ENCODE measurements at regions not wholly inside any gene's neighbourhood (a gene's known extent, or its start where the extent isn't known, plus 50 kb on each side); places are given as distances from the start of the nearest gene placed in this dataset.
A peak's percentile ranks its signal among the peaks of the same experiment; 100 is the strongest.

DNA sequence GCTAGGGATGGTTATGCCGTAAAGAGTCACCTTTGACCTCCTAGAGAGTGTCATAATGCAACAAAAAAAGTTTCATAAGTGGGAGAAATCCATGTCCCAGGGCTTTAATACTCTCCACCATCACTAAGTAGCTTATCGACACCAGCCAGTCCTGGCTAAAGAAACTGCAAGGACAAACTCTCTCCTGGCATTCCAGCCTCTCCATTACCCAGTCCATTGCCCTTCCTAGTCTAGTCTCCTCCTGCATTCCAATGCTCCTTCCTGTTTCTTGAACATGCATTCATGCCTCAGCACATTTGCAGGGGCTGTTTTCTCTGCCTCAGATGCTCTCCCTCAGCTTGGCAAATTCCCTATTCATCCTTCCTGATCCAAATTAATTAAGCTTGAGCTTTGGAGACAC, 364.1 kb downstream of the BRINP1 start:
- peaks cover 0 to 15% (median 3%) of the 10 kb centered on the region in 11 donors for H3K9me3 Mint-ChIP-seq
- H3K4me1 ChIP-seq (ENCODE audit: control insufficient read depth in 2 of 2, insufficient read depth in 2 of 2, low read length in 2 of 2): no peaks in the 10 kb centered on the region
- no peaks in the 10 kb centered on the region for H3K27me3 Mint-ChIP-seq
- H3K27ac ChIP-seq (ENCODE audit: low read depth, low read length): no peak overlapping the region
- no peaks in the 10 kb centered on the region for H3K36me3 Mint-ChIP-seq
- no peak for DNase-seq
- no peaks in the 10 kb centered on the region for H3K36me3 ChIP-seq (ENCODE audit: control insufficient read depth in 2 of 3, insufficient read depth in 3 of 3, low read length in 3 of 3)
- H3K9me3 ChIP-seq (ENCODE audit: control insufficient read depth in 2 of 3, low read length in 3 of 3): no peaks in the 10 kb centered on the region
- CTCF ChIA-PET: no interaction called here
- no peak for ATAC-seq
- peaks cover 0 to 3% (median 0%) of the 10 kb centered on the region in 7 donors for H3K4me1 Mint-ChIP-seq
- H3K27ac Mint-ChIP-seq: no peak overlapping the region
- no peak overlapping the region for H3K4me3 Mint-ChIP-seq
- H3K27me3 ChIP-seq (ENCODE audit: control insufficient read depth in 2 of 2, insufficient read depth in 2 of 2, low read length in 2 of 2): no peaks in the 10 kb centered on the region
- no peak overlapping the region for H3K4me3 ChIP-seq (ENCODE audit: low read length)
- intact Hi-C loops (cut with micrococcal nuclease): no loop called here
- POLR2A ChIA-PET: no interaction called here

DNA sequence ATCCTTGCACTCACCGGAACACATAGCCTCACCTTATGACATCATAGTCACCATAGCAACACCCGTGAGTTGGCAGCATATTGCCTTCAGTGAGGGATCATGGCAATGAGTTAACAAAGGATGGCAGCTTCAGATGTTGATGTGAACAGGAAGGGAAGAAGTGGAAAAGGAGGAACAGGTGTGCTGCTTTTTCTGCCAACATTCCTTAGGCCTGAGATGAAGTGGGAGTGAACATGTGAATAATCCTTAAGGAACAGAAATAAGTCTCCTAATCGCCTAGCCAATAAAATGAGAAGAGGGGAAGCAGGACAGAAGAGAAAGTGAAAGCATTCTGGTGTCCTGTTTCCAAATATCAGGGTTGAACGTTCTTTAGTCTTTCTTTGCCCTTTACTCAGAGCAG, 360.0 kb downstream of the BRINP1 start:
- ChIA-PET CTCF (no interaction called here), POLR2A (no interaction called here)
- DNase-seq: no peak
- no peaks in the 10 kb centered on the region for H3K4me1 ChIP-seq (ENCODE audit: control insufficient read depth in 2 of 2, insufficient read depth in 2 of 2, low read length in 2 of 2)
- no peak overlapping the region for H3K4me3 ChIP-seq (ENCODE audit: low read length)
- H3K9me3 Mint-ChIP-seq: peaks cover 0 to 15% (median 3%) of the 10 kb centered on the region in 11 donors
- no peaks in the 10 kb centered on the region for H3K36me3 ChIP-seq (ENCODE audit: control insufficient read depth in 2 of 3, insufficient read depth in 3 of 3, low read length in 3 of 3)
- H3K27ac ChIP-seq (ENCODE audit: low read depth, low read length): no peak overlapping the region
- H3K36me3 Mint-ChIP-seq: no peaks in the 10 kb centered on the region
- H3K4me1 Mint-ChIP-seq: peaks cover 0 to 3% (median 0%) of the 10 kb centered on the region in 7 donors
- H3K27me3 ChIP-seq (ENCODE audit: control insufficient read depth in 2 of 2, insufficient read depth in 2 of 2, low read length in 2 of 2): no peaks in the 10 kb centered on the region
- intact Hi-C loops (cut with micrococcal nuclease): no loop called here
- H3K4me3 Mint-ChIP-seq: peak overlapping the region in 2 of 10 donors; percentile 37 to 56
- H3K27ac Mint-ChIP-seq: no peak overlapping the region
- no peaks in the 10 kb centered on the region for H3K27me3 Mint-ChIP-seq
- ATAC-seq: no peak
- no peaks in the 10 kb centered on the region for H3K9me3 ChIP-seq (ENCODE audit: control insufficient read depth in 2 of 3, low read length in 3 of 3)

DNA sequence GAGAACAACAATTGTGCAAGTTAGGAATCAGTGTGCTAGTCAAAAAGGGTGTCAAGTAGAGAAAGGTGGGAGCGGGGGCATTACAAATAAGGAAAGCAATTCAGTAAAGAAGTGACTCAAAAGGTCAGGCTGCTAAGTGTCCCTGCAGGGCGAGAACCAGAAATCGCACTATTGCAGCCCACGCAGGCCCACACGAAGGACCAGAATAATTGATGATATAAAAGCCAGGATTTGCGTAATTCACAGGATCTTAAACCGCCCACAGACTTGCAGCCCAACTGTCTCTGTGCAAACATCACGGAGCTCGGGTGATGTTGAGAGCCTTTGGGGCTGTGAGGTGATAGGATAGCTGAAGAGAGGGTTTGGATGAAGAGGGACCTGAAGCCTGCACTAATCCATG, 349.0 kb downstream of the BRINP1 start:
- peaks cover 0 to 9% (median 2%) of the 10 kb centered on the region in 11 donors for H3K9me3 Mint-ChIP-seq
- H3K36me3 Mint-ChIP-seq: no peaks in the 10 kb centered on the region
- intact Hi-C loops (cut with micrococcal nuclease): no loop called here
- H3K4me3 ChIP-seq (ENCODE audit: low read length): no peak overlapping the region
- H3K27me3 Mint-ChIP-seq: no peaks in the 10 kb centered on the region
- no peaks in the 10 kb centered on the region for H3K27me3 ChIP-seq (ENCODE audit: control insufficient read depth in 2 of 2, insufficient read depth in 2 of 2, low read length in 2 of 2)
- no peaks in the 10 kb centered on the region for H3K36me3 ChIP-seq (ENCODE audit: control insufficient read depth in 2 of 3, insufficient read depth in 3 of 3, low read length in 3 of 3)
- H3K4me1 Mint-ChIP-seq: no peaks in the 10 kb centered on the region
- no peak for DNase-seq
- no peaks in the 10 kb centered on the region for H3K4me1 ChIP-seq (ENCODE audit: control insufficient read depth in 2 of 2, insufficient read depth in 2 of 2, low read length in 2 of 2)
- H3K4me3 Mint-ChIP-seq: no peak overlapping the region
- ChIA-PET POLR2A (no interaction called here), CTCF (no interaction called here)
- H3K9me3 ChIP-seq (ENCODE audit: control insufficient read depth in 2 of 3, low read length in 3 of 3): no peaks in the 10 kb centered on the region
- no peak overlapping the region for H3K27ac ChIP-seq (ENCODE audit: low read depth, low read length)
- ATAC-seq: no peak
- no peak overlapping the region for H3K27ac Mint-ChIP-seq

DNA sequence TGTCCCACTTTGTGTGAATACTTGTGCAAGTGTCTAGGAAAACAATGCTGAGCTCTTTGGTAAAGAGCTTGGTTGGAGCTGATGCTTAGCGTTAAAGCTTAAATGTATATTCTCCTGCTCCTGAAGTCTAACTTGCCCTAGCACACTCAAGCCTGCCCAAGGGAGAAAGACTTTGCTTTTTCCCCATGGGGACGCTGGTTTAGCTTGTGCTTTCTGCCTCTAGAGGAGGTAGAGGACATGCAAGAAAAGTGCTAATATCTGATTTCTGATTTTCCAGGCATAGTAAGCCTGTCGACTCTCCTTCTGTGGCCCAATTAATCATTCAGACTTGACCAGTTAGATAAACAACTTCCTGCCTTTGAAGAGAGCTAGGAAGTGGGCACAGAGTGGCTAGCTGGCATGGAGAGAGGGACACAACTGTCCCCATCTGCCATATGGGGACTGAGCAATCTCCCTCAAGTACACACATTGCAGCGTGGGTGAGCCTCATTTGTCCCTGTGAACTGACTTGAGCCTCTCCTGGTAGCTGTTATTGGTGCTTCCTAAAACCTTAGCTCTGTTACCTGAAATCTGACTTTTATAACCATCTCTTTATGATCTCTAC, 348.4 kb downstream of the BRINP1 start:
- Histone ChIP-seq H3K27me3 (ENCODE audit: control insufficient read depth in 2 of 2, insufficient read depth in 2 of 2, low read length in 2 of 2) (no peaks in the 10 kb centered on the region), H3K9me3 (ENCODE audit: control insufficient read depth in 2 of 3, low read length in 3 of 3) (no peaks in the 10 kb centered on the region), H3K4me3 (ENCODE audit: low read length) (no peak overlapping the region), H3K36me3 (ENCODE audit: control insufficient read depth in 2 of 3, insufficient read depth in 3 of 3, low read length in 3 of 3) (no peaks in the 10 kb centered on the region), H3K4me1 (ENCODE audit: control insufficient read depth in 2 of 2, insufficient read depth in 2 of 2, low read length in 2 of 2) (no peaks in the 10 kb centered on the region), H3K27ac (ENCODE audit: low read depth, low read length) (no peak overlapping the region)
- no peak overlapping the region for H3K4me3 Mint-ChIP-seq
- no peak overlapping the region for H3K27ac Mint-ChIP-seq
- no peaks in the 10 kb centered on the region for H3K36me3 Mint-ChIP-seq
- ChIA-PET POLR2A (no interaction called here), CTCF (no interaction called here)
- no peaks in the 10 kb centered on the region for H3K27me3 Mint-ChIP-seq
- DNase-seq: no peak
- no peak for ATAC-seq
- no peaks in the 10 kb centered on the region for H3K4me1 Mint-ChIP-seq
- intact Hi-C loops (cut with micrococcal nuclease): no loop called here
- H3K9me3 Mint-ChIP-seq: peaks cover 0 to 9% (median 2%) of the 10 kb centered on the region in 11 donors

DNA sequence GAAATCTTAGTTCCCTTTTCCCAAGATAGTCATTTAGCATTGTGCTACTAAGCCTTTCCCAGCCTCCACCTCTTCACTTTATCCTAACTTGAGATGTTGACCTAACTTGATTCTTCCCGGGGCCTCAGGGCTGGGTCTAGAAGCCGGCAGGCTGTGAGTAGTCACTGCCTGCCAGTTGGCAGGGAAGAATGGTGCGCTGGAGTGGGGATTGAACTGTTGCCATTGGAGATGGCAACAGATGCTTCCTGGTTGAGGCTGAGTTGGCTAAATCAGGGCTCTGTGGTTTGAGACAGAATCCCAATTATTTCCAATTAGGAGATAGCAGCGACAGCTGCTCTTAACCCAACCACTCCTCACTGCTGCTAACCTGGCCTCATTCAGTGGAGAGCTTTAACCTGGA, 343.1 kb downstream of the BRINP1 start:
- DNase-seq: no peak
- Mint-ChIP-seq H3K27ac (no peak overlapping the region), H3K36me3 (no peaks in the 10 kb centered on the region), H3K27me3 (no peaks in the 10 kb centered on the region), H3K4me1 (no peaks in the 10 kb centered on the region), H3K4me3 (no peak overlapping the region), H3K9me3 (peaks cover 0 to 14% (median 6%) of the 10 kb centered on the region in 11 donors)
- CTCF ChIA-PET: no interaction called here
- no peak for ATAC-seq
- intact Hi-C loops (cut with micrococcal nuclease): no loop called here
- H3K27me3 ChIP-seq (ENCODE audit: control insufficient read depth in 2 of 2, insufficient read depth in 2 of 2, low read length in 2 of 2): no peaks in the 10 kb centered on the region
- no peaks in the 10 kb centered on the region for H3K36me3 ChIP-seq (ENCODE audit: control insufficient read depth in 2 of 3, insufficient read depth in 3 of 3, low read length in 3 of 3)
- POLR2A ChIA-PET: no interaction called here
- no peaks in the 10 kb centered on the region for H3K9me3 ChIP-seq (ENCODE audit: control insufficient read depth in 2 of 3, low read length in 3 of 3)
- no peaks in the 10 kb centered on the region for H3K4me1 ChIP-seq (ENCODE audit: control insufficient read depth in 2 of 2, insufficient read depth in 2 of 2, low read length in 2 of 2)
- H3K4me3 ChIP-seq (ENCODE audit: low read length): no peak overlapping the region
- no peak overlapping the region for H3K27ac ChIP-seq (ENCODE audit: low read depth, low read length)

DNA sequence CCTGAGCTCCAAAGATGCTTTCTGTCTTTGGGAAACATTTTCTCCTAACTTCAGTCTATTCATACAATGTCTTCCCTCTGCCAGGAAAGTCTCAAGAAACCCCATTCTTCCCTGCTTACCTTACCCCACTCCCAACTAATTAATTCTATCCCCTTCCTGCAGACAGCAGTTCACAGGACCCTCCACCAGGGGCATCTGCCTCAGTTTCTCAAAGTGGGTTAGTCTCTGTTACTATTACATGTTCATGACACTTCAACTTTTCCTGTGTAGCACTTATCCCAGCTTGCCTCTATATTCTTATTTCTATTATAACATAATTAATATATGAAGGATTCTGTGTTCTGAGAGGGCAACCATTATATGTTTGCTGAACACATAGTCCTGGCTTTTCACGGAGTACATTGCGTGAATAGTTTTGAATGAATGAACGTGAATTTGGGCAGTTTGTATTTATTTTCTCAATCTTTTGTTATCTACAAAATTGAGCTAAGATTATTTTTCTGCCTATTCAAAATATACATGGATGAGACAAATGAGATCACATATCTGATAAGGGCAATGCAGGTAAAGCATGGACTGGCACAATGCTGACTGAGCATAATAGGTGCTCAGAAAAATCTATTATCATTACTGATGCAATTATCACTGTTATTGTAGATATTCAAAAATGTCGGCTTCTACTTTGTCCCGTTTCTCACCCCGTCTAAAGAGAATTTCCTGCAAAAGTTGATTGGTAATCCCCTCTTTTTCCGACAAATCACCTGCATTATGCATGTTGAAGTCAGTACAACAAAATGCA, 341.1 kb downstream of the BRINP1 start:
- DNase-seq: no peak
- ATAC-seq: no peak
- H3K4me3 Mint-ChIP-seq: no peak overlapping the region
- ChIA-PET POLR2A (no interaction called here), CTCF (no interaction called here)
- no peaks in the 10 kb centered on the region for H3K36me3 Mint-ChIP-seq
- Histone ChIP-seq H3K27ac (ENCODE audit: low read depth, low read length) (no peak overlapping the region), H3K4me3 (ENCODE audit: low read length) (no peak overlapping the region), H3K36me3 (ENCODE audit: control insufficient read depth in 2 of 3, insufficient read depth in 3 of 3, low read length in 3 of 3) (no peaks in the 10 kb centered on the region), H3K4me1 (ENCODE audit: control insufficient read depth in 2 of 2, insufficient read depth in 2 of 2, low read length in 2 of 2) (no peaks in the 10 kb centered on the region), H3K27me3 (ENCODE audit: control insufficient read depth in 2 of 2, insufficient read depth in 2 of 2, low read length in 2 of 2) (no peaks in the 10 kb centered on the region), H3K9me3 (ENCODE audit: control insufficient read depth in 2 of 3, low read length in 3 of 3) (no peaks in the 10 kb centered on the region)
- intact Hi-C loops (cut with micrococcal nuclease): no loop called here
- peaks cover 0 to 16% (median 7%) of the 10 kb centered on the region in 11 donors for H3K9me3 Mint-ChIP-seq
- H3K4me1 Mint-ChIP-seq: no peaks in the 10 kb centered on the region
- no peaks in the 10 kb centered on the region for H3K27me3 Mint-ChIP-seq
- no peak overlapping the region for H3K27ac Mint-ChIP-seq

DNA sequence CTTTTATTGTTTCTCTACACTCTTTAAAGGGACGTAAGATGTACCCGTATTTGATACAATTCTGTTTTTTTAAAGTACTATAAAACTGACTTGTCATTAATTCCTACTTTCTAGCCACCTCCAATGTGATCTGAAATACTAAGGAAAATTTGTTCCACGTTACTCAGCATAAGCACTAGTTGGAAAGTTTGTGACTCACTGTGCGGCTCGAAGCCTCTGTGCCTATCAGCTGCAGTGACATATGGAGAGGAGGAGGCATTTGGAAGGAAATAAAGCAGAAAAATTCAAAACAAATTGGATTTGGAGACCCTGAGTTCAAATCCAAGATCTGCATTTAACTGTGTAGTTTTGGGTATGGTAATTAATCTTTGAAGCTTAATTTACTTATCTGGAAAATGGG, 339.3 kb downstream of the BRINP1 start:
- ATAC-seq: no peak
- DNase-seq: no peak
- Mint-ChIP-seq H3K36me3 (no peaks in the 10 kb centered on the region), H3K4me3 (no peak overlapping the region), H3K27me3 (no peaks in the 10 kb centered on the region), H3K4me1 (no peaks in the 10 kb centered on the region), H3K27ac (no peak overlapping the region), H3K9me3 (peaks cover 0 to 21% (median 7%) of the 10 kb centered on the region in 11 donors)
- H3K27me3 ChIP-seq (ENCODE audit: control insufficient read depth in 2 of 2, insufficient read depth in 2 of 2, low read length in 2 of 2): no peaks in the 10 kb centered on the region
- H3K36me3 ChIP-seq (ENCODE audit: control insufficient read depth in 2 of 3, insufficient read depth in 3 of 3, low read length in 3 of 3): no peaks in the 10 kb centered on the region
- H3K9me3 ChIP-seq (ENCODE audit: control insufficient read depth in 2 of 3, low read length in 3 of 3): no peaks in the 10 kb centered on the region
- no peaks in the 10 kb centered on the region for H3K4me1 ChIP-seq (ENCODE audit: control insufficient read depth in 2 of 2, insufficient read depth in 2 of 2, low read length in 2 of 2)
- POLR2A ChIA-PET: no interaction called here
- intact Hi-C loops (cut with micrococcal nuclease): no loop called here
- H3K27ac ChIP-seq (ENCODE audit: low read depth, low read length): no peak overlapping the region
- H3K4me3 ChIP-seq (ENCODE audit: low read length): no peak overlapping the region
- CTCF ChIA-PET: no interaction called here

Measured in naive thymus-derived CD4-positive, alpha-beta T cell (primary cell).